ENCODE measurements at regions not wholly inside any gene's neighbourhood (a gene's known extent, or its start where the extent isn't known, plus 50 kb on each side); places are given as distances from the start of the nearest gene placed in this dataset.
"Not testable (repeated sequence)": the region's sequence is repeated elsewhere in the genome, so short reads cannot be mapped to it uniquely, and the experiment has no call there.

DNA sequence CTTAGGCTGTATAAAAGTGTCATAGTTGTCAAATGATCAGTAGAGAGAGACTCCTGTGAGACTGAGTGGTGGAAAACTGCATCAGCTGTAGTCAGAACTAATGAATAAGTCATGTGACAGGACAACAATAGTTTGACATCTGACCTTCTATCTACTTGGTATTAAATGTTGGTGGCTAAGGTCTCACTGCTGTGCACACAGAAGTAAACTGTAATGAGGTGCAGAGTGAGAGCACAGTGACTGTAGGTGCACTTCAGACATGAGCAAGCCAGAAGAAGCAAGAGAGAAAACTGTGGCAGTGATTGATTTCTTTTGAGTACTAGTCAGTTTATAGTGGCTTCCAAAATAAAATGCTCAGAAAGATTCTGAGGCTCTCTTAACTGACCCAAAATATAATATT, 803.6 kb downstream of the RAPGEF2 start:
- no peak for TF ChIP-seq ZNF274 (IDR thresholded peaks at IDR 0.05; ENCODE audit: low read depth, low read length)
- no peak overlapping the region for H3K4me3 ChIP-seq (ENCODE audit: low read length)

DNA sequence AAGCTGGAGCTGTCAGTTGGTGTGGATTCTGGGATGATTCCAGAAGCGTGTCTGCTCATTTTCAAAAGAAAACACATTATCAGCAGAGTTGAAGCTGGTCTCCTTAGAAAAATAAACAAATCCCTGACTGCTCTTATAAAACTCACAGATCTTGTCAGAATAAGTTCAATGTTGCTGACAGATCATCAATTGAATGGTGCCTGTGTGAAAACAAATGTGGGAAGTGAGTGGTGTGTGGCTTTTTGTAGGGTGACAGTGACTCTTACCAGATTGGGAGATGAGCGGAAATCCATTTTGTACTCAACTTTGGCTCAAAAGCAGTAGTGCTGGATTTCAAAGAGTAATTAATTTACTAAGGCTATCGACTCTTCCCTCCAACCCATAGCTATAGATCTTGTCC, 807.8 kb downstream of the RAPGEF2 start:
- no peak for TF ChIP-seq ZNF274 (IDR thresholded peaks at IDR 0.05; ENCODE audit: low read depth, low read length)
- H3K4me3 ChIP-seq (ENCODE audit: low read length): no peak overlapping the region

- H3K4me3 ChIP-seq (ENCODE audit: low read length): no peak overlapping the region
- no peak for TF ChIP-seq ZNF274 (IDR thresholded peaks at IDR 0.05; ENCODE audit: low read depth, low read length)
Observed at GRCh38 chr4:159922119-159922518, 819.2 kb downstream of the RAPGEF2 start.

GRCh38 chr4:159925770-159926169, 822.9 kb downstream of the RAPGEF2 start:
- no peak for TF ChIP-seq ZNF274 (IDR thresholded peaks at IDR 0.05; ENCODE audit: low read depth, low read length)
- H3K4me3 ChIP-seq (ENCODE audit: low read length): no peak overlapping the region

DNA sequence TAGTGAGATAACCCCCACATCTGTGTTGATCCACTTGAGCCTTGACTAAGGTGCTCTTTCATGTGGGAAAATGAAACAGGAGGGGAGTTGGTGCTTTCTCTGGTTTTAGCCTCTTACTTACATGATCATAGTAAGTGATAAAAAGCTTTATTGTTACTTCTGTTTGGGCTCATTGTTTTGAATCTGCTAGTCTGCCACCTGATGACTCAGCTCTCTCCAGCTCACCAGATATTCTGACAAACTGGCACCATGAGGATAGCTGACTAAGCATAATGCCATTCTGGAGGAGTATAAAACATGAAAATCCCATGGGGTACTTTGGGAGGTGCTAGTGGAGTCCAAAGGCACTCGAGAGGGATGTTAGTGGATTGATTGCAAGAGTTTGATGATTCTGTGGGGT, 824.0 kb downstream of the RAPGEF2 start:
- H3K4me3 ChIP-seq (ENCODE audit: low read length): no peak overlapping the region
- no peak for TF ChIP-seq ZNF274 (IDR thresholded peaks at IDR 0.05; ENCODE audit: low read depth, low read length)

DNA sequence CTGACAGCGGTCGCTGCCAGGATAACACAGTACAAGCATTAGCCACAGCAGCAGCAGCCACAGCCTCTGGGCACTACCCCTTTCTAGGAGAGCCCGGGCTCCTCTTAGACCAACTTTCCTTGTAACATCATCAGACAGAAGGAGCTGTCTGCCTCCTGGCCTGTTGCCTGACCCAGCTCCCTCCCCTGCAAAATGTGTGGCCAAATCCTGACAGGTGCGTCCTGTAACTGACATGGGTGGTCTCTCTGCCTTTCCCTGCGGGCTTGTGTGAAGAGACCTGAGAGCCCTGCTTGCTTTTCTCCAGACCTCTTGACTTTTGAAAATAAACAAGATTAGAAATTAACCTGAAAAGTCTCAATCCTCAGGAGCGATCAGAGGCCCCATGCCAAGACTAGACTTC, 824.9 kb downstream of the RAPGEF2 start:
- no peak overlapping the region for H3K4me3 ChIP-seq (ENCODE audit: low read length)
- TF ChIP-seq ZNF274 (IDR thresholded peaks at IDR 0.05; ENCODE audit: low read depth, low read length): no peak

DNA sequence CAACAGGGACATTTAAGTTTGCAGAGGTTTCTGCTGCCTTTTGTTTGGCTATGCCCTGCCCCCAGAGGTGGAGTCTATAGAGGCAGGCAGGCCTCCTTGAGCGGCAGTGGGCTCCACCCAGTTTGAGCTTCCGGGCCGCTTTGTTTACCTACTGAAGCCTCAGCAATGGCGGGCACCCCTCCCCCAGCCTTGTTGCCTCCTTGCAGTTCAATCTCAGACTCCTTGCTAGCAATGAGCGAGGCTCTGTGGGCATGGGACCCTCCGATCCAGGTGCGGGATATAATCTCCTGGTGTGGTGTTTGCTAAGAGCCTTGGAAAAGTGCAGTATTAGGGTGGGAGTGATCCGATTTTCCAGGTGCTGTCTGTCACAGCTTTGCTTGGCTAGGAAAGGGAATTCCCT, 831.7 kb downstream of the RAPGEF2 start:
- not testable (repeated sequence) for H3K4me3 ChIP-seq (ENCODE audit: low read length)

GRCh38 chr4:159937595-159937994, 834.7 kb downstream of the RAPGEF2 start:
- no peak overlapping the region for H3K4me3 ChIP-seq (ENCODE audit: low read length)
- no peak for TF ChIP-seq ZNF274 (IDR thresholded peaks at IDR 0.05; ENCODE audit: low read depth, low read length)

GRCh38 chr4:159939681-159940080, 836.8 kb downstream of the RAPGEF2 start:
- H3K4me3 ChIP-seq (ENCODE audit: low read length): not testable (repeated sequence)

DNA sequence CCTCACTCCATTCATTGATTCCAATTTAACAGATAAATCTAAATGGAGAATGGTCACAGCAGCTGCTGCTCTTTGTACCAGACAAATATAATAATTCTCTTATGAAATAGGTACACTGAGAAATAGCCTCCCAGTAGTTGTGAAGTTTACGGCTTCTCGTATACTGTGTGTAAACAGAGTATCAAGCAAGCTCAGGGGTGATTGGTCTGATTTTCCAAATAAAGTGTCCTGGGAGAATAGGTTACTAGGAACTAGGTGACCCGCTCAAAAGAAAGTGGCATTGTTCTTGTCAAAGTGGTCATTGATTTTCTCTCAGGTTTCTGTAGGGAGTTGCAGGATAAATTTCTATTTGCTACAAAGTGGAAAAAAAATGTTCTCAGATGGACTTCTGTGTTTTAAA, 838.2 kb downstream of the RAPGEF2 start:
- H3K4me3 ChIP-seq (ENCODE audit: low read length): no peak overlapping the region
- no peak for TF ChIP-seq ZNF274 (IDR thresholded peaks at IDR 0.05; ENCODE audit: low read depth, low read length)

- no peak overlapping the region for H3K4me3 ChIP-seq (ENCODE audit: low read length)
- no peak for TF ChIP-seq ZNF274 (IDR thresholded peaks at IDR 0.05; ENCODE audit: low read depth, low read length)
Observed at GRCh38 chr4:159944477-159944876, 841.6 kb downstream of the RAPGEF2 start.

DNA sequence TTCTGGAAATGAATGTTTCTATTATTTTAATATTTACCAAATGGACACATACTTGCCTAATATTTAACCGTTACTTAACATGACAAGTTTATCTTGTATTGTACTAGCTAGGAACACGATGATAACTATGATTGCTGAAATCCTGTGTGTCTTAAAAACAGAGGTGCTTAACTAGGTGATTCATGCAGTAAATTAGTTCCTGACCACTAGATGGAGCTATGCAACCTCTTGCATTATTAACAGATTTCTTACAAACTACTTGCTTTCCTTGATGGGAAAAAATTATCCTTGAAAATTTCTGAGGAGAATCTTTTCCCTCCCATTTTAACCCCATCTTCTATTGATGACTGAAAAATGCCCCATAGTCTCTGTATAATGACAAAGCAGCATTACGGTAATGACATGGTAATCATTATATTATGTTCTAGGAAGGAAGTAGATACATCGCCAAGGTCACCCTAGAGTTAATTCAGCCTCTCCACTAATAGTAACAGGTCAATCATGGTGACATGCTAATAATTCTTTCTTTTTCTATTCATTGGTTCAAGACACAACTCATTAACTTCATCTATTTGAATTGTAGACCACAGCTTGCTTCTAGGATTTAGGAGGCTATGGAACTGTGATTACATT, 844.2 kb downstream of the RAPGEF2 start:
- no peak overlapping the region for H3K4me3 ChIP-seq (ENCODE audit: low read length)
- TF ChIP-seq ZNF274 (IDR thresholded peaks at IDR 0.05; ENCODE audit: low read depth, low read length): no peak

DNA sequence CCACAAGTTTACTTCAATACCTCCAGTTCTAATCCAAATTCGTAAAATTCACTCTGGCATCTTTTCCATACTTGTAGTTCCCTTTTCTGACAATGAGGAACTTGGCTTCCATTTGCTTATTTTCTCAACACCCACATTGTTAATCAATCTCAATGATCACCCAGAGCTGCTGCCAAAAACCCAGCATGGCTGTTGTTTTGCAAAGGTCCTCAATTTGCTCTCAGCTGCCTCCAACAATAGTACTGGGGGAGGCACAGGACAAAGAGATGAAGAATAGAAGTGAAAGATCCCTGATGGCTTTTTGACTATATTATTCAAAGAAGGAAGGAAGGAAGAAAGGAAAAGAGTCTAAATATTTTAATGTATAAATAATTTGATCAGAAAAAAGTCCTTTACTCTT, 847.8 kb downstream of the RAPGEF2 start:
- no peak for TF ChIP-seq ZNF274 (IDR thresholded peaks at IDR 0.05; ENCODE audit: low read depth, low read length)
- no peak overlapping the region for H3K4me3 ChIP-seq (ENCODE audit: low read length)

DNA sequence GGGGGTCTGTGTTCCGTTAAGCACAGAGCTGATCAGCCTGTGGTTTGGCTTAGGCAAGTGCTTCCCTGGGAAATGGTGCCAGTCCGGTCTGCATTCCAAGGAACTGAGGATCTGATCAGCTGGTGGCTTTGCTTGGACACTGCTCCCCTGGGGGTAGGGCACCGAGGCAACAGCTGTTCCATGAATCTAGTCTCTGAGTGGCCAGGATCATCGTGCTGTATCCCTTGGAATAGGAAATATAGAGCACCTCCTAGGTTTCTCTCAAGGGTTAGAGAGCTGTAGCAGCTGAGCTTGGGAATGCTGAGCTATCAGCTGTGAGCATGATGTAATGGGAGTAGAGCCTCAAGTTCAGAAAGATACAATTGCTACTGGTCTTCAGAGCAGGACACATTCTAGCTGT, 863.9 kb downstream of the RAPGEF2 start:
- no peak overlapping the region for H3K4me3 ChIP-seq (ENCODE audit: low read length)
- no peak for TF ChIP-seq ZNF274 (IDR thresholded peaks at IDR 0.05; ENCODE audit: low read depth, low read length)

- H3K4me3 ChIP-seq (ENCODE audit: low read length): not testable (repeated sequence)
Observed at GRCh38 chr4:159976871-159977482, 874.1 kb downstream of the RAPGEF2 start.

Measured in GM08714 (cell line).